ENCODE measurements at regions not wholly inside any gene's neighbourhood (a gene's known extent, or its start where the extent isn't known, plus 50 kb on each side); places are given as distances from the start of the nearest gene placed in this dataset.

- Histone ChIP-seq H3K4me3 (ENCODE audit: low read length) (no peak overlapping the region), H3K4me1 (ENCODE audit: insufficient read depth, low read length) (no peaks in the 10 kb centered on the region), H3K9me3 (ENCODE audit: control insufficient read depth in 1 of 2, insufficient read depth in 1 of 2, low read length in 2 of 2) (no peaks in the 10 kb centered on the region), H3K36me3 (ENCODE audit: insufficient read depth, low read length) (no peaks in the 10 kb centered on the region), H3K27ac (ENCODE audit: low read depth in 1 of 2, low read length in 2 of 2) (no peak overlapping the region), H3K27me3 (ENCODE audit: control insufficient read depth in 1 of 2, insufficient read depth in 2 of 2, low read length in 2 of 2) (no peaks in the 10 kb centered on the region)
- no peak for ATAC-seq (ENCODE audit: poor library complexity)
- no peak for TF ChIP-seq CTCF (IDR thresholded peaks at IDR 0.05)
- POLR2A ChIA-PET = no interaction called here
- intact Hi-C loops (cut with DNase I, micrococcal nuclease) = no loop called here
- no peak for DNase-seq
- Mint-ChIP-seq H3K36me3 (ENCODE audit: low read depth) (no peaks in the 10 kb centered on the region), H3K27ac (no peak overlapping the region), H3K9me3 (peaks cover 6% of the 10 kb centered on the region), H3K4me3 (no peak overlapping the region), H3K4me1 (ENCODE audit: low read depth) (no peaks in the 10 kb centered on the region), H3K27me3 (no peaks in the 10 kb centered on the region)
- CTCF ChIA-PET = no interaction called here
Measured at GRCh38 chr3:95297581-95297980, 1234.7 kb downstream of the NSUN3 start.

- no peak overlapping the region for H3K4me3 Mint-ChIP-seq
- H3K27me3 ChIP-seq (ENCODE audit: control insufficient read depth in 1 of 2, insufficient read depth in 2 of 2, low read length in 2 of 2) = no peaks in the 10 kb centered on the region
- no peaks in the 10 kb centered on the region for H3K36me3 ChIP-seq (ENCODE audit: insufficient read depth, low read length)
- H3K4me1 Mint-ChIP-seq (ENCODE audit: low read depth) = no peaks in the 10 kb centered on the region
- no peaks in the 10 kb centered on the region for H3K27me3 Mint-ChIP-seq
- H3K4me1 ChIP-seq (ENCODE audit: insufficient read depth, low read length) = no peaks in the 10 kb centered on the region
- ATAC-seq (ENCODE audit: poor library complexity) (no peak), DNase-seq (no peak)
- POLR2A ChIA-PET = no interaction called here
- CTCF ChIA-PET = no interaction called here
- no peak overlapping the region for H3K4me3 ChIP-seq (ENCODE audit: low read length)
- H3K9me3 ChIP-seq (ENCODE audit: control insufficient read depth in 1 of 2, insufficient read depth in 1 of 2, low read length in 2 of 2) = no peaks in the 10 kb centered on the region
- H3K27ac ChIP-seq (ENCODE audit: low read depth in 1 of 2, low read length in 2 of 2) = no peak overlapping the region
- intact Hi-C loops (cut with DNase I, micrococcal nuclease) = no loop called here
- H3K27ac Mint-ChIP-seq = no peak overlapping the region
- H3K9me3 Mint-ChIP-seq = peaks cover 4% of the 10 kb centered on the region
- no peaks in the 10 kb centered on the region for H3K36me3 Mint-ChIP-seq (ENCODE audit: low read depth)
- no peak for TF ChIP-seq CTCF (IDR thresholded peaks at IDR 0.05)
Measured at GRCh38 chr3:95302044-95302443, 1239.2 kb downstream of the NSUN3 start.

DNA sequence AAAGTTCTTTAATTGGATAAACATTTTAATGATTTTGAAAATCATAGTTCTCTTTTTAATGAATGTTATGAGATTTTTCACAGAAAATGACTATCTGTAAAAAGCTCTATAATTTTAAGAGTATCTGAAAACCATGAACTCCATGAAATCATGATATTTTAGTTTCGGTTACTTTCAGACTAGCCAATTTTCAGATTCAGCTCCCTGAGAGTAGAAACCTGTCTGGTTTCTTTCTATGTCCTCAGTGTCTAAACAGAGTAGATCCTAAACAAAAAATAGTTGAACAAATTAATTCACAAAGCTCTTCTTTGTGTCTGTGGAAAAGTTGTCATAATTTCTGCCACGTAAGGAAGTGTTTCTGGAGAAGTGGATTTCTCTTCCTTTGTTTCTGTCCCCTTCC is 1247.7 kb downstream of the NSUN3 start:
- Mint-ChIP-seq H3K27me3 (no peaks in the 10 kb centered on the region), H3K27ac (no peak overlapping the region), H3K36me3 (ENCODE audit: low read depth) (no peaks in the 10 kb centered on the region), H3K4me1 (ENCODE audit: low read depth) (no peaks in the 10 kb centered on the region), H3K9me3 (peaks cover 13% of the 10 kb centered on the region), H3K4me3 (no peak overlapping the region)
- TF ChIP-seq CTCF (IDR thresholded peaks at IDR 0.05) = no peak
- ChIA-PET CTCF (no interaction called here), POLR2A (interaction anchor here (0.7 kb wide), 1 partner anchor 530 kb away, joined by 3 read pairs; no protein-coding TSS in a partner anchor)
- Histone ChIP-seq H3K36me3 (ENCODE audit: insufficient read depth, low read length) (no peaks in the 10 kb centered on the region), H3K27ac (ENCODE audit: low read depth in 1 of 2, low read length in 2 of 2) (no peak overlapping the region), H3K27me3 (ENCODE audit: control insufficient read depth in 1 of 2, insufficient read depth in 2 of 2, low read length in 2 of 2) (no peaks in the 10 kb centered on the region), H3K4me1 (ENCODE audit: insufficient read depth, low read length) (no peaks in the 10 kb centered on the region), H3K4me3 (ENCODE audit: low read length) (no peak overlapping the region), H3K9me3 (ENCODE audit: control insufficient read depth in 1 of 2, insufficient read depth in 1 of 2, low read length in 2 of 2) (peaks cover 0 to 4% of the 10 kb centered on the region in 2 experiments)
- DNase-seq = no peak
- no peak for ATAC-seq (ENCODE audit: poor library complexity)
- intact Hi-C loops (cut with DNase I, micrococcal nuclease) = no loop called here
